Breast epithelium (tissue), 4 donors: ENCODE measurements at regions not wholly inside any gene's neighbourhood (a gene's known extent, or its start where the extent isn't known, plus 50 kb on each side); places are given as distances from the start of the nearest gene placed in this dataset.
A peak's percentile ranks its signal among the peaks of the same experiment; 100 is the strongest.

Source experiments
- DNase-seq, 2 donors: peaks; one replicate each; pipeline ENCODE4 v3.0.0-alpha.2; 2019; ENCODE audit warnings: low spot score in 2 of 2
- H3K27ac ChIP-seq, 2 donors: fragments of 200-600 bp; sonication (generic) in 1 of 2; one replicate each; pipeline ENCODE4 v1.5.1; 2016 to 2019; ENCODE audit warnings: mild to moderate bottlenecking in 1 of 2
- H3K27me3 ChIP-seq, 2 donors: fragments of 200-600 bp; sonication (generic) in 1 of 2; one replicate each; pipeline versions ENCODE4 v1.5.1 to v1.6.0; 2017 to 2019; ENCODE audit warnings: control low read depth in 1 of 2, mild to moderate bottlenecking in 1 of 2
- H3K36me3 ChIP-seq: fragments of 200-600 bp; one replicate; pipeline ENCODE4 v1.5.1; 2019
- H3K4me1 ChIP-seq, 2 donors: fragments of 200-600 bp; sonication (generic); one replicate each; pipeline ENCODE4 v1.5.1; 2016 to 2019; ENCODE audit warnings: control low read depth in 1 of 2
- H3K4me3 ChIP-seq, 3 donors: fragments of 200-600 bp; sonication (generic); 1 replicate in 2 of 3; 2 replicates in 1 of 3; pipeline ENCODE4 v1.5.1; 2016 to 2019; ENCODE audit warnings: mild to moderate bottlenecking in 3 of 3, moderate library complexity in 2 of 3
- H3K9me3 ChIP-seq, 2 donors: fragments of 200-600 bp; sonication (generic) in 1 of 2; one replicate each; pipeline ENCODE4 v1.5.1; 2016 to 2019; ENCODE audit warnings: control low read depth in 1 of 2
- POLR2A ChIP-seq: fragments of 450-650 bp; IDR thresholded peaks from one replicate; pipeline ENCODE4 v1.6.1; 2016; ENCODE audit warnings: antibody characterized with exemption, mild to moderate bottlenecking, moderate library complexity
- POLR2AphosphoS5 ChIP-seq, 3 donors: sonication (generic); formaldehyde crosslinking; IDR thresholded peaks; one replicate each; pipeline ENCODE4 v1.6.1; 2017; ENCODE audit warnings: antibody characterized with exemption in 3 of 3
- intact Hi-C: fragments of 100-400 bp; cut with DNase I; formaldehyde crosslinking; loops from one replicate; pipeline ENCODE4 v1.15.1; 2023; ENCODE audit warnings: low total_unique reads
- TF ChIP-seq, protein P1 (sequence below), 3 donors: fragments of 450-650 bp; IDR thresholded peaks; one replicate each; pipeline ENCODE4 v1.5.1; 2016 to 2017; ENCODE audit warnings: antibody characterized with exemption in 3 of 3, mild to moderate bottlenecking in 3 of 3, moderate library complexity in 3 of 3

DNA sequence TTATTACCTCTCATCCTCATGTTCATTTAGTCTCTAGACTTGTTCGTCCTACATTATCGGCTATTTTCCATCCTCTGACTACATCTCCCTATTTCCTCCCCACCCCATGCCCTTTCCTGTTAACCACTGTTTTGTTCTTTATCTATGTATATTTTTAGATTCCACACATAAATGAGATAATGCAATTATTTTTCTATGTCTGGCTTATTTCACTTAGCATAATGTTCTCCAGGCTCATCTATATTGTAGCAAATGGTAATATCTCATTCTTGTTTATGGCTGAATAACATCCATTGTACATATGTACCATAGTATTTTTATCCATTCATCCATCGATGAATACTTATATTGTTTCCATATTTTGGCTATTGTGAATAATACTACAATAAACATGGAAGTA is 84.6 kb upstream of the PTPRR start:
- no peak overlapping the region for H3K4me3 ChIP-seq
- no peaks in the 10 kb centered on the region for H3K9me3 ChIP-seq
- DNase-seq, result no peak
- intact Hi-C loops, result no loop called here
- no peak overlapping the region for H3K27ac ChIP-seq
- H3K36me3 ChIP-seq, result no peaks in the 10 kb centered on the region
- H3K4me1 ChIP-seq, result no peaks in the 10 kb centered on the region
- H3K27me3 ChIP-seq, result no peaks in the 10 kb centered on the region
- TF ChIP-seq POLR2A, result no peak
- TF ChIP-seq, protein P1, sequence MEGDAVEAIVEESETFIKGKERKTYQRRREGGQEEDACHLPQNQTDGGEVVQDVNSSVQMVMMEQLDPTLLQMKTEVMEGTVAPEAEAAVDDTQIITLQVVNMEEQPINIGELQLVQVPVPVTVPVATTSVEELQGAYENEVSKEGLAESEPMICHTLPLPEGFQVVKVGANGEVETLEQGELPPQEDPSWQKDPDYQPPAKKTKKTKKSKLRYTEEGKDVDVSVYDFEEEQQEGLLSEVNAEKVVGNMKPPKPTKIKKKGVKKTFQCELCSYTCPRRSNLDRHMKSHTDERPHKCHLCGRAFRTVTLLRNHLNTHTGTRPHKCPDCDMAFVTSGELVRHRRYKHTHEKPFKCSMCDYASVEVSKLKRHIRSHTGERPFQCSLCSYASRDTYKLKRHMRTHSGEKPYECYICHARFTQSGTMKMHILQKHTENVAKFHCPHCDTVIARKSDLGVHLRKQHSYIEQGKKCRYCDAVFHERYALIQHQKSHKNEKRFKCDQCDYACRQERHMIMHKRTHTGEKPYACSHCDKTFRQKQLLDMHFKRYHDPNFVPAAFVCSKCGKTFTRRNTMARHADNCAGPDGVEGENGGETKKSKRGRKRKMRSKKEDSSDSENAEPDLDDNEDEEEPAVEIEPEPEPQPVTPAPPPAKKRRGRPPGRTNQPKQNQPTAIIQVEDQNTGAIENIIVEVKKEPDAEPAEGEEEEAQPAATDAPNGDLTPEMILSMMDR (IDR thresholded peaks at IDR 0.05), result no peak
- no peak for TF ChIP-seq POLR2AphosphoS5 (IDR thresholded peaks at IDR 0.05)

DNA sequence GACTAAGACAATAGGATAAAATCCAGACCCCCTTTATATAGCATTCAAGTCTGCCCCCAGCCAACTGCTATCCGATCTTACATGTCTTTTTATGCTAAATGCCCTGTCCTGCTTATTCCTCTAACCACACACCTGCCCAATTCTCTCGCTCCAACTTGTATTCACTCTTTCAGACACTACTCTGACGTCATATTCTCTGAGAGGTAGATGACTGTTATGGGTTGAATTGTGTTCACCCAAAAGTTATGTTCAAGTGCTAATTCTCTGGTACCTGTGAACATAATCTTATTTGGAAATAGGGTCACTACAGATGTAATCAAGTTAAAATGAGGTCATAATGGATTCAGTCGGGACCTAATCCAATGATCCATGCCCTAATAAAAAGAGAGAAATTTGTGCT is 84.0 kb upstream of the PTPRR start:
- TF ChIP-seq POLR2AphosphoS5 (IDR thresholded peaks at IDR 0.05) (no peak), POLR2A (no peak)
- no peaks in the 10 kb centered on the region for H3K27me3 ChIP-seq
- H3K4me3 ChIP-seq, result no peak overlapping the region
- H3K27ac ChIP-seq, result no peak overlapping the region
- no peaks in the 10 kb centered on the region for H3K9me3 ChIP-seq
- no peaks in the 10 kb centered on the region for H3K36me3 ChIP-seq
- DNase-seq, result no peak
- H3K4me1 ChIP-seq, result no peaks in the 10 kb centered on the region
- intact Hi-C loops, result no loop called here

DNA sequence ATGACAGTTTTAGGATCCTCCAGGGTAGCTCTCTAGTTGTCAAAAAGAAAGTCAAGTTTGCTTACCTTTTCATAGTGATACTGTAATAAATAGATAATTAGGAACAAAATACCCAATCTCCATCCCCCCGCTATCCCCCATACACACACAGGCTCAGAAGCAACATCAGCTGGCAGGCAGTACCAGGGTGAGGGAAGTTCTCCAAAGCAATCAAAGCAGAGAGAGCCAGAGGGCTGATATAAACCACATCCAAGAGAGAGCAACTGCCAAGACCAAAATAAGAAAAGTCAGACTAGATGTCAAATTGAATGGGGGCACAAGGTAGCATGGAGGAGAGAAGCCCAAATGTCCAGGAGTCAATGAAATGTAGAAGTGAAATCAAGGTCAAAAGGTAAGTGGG is 80.2 kb upstream of the PTPRR start:
- Histone ChIP-seq H3K27ac (no peak overlapping the region), H3K36me3 (no peaks in the 10 kb centered on the region), H3K4me3 (no peak overlapping the region), H3K9me3 (no peaks in the 10 kb centered on the region), H3K4me1 (no peaks in the 10 kb centered on the region), H3K27me3 (no peaks in the 10 kb centered on the region)
- TF ChIP-seq POLR2AphosphoS5 (IDR thresholded peaks at IDR 0.05), result no peak
- TF ChIP-seq POLR2A, result no peak
- TF ChIP-seq, protein P1 (IDR thresholded peaks at IDR 0.05), result no peak
- intact Hi-C loops, result no loop called here
- no peak for DNase-seq

GRCh38 chr12:71000255-71000654 is 79.7 kb upstream of the PTPRR start:
- no peaks in the 10 kb centered on the region for H3K27me3 ChIP-seq
- no peaks in the 10 kb centered on the region for H3K36me3 ChIP-seq
- H3K4me3 ChIP-seq, result no peak overlapping the region
- intact Hi-C loops, result no loop called here
- H3K4me1 ChIP-seq, result no peaks in the 10 kb centered on the region
- TF ChIP-seq, protein P1 (IDR thresholded peaks at IDR 0.05), result no peak
- no peak for TF ChIP-seq POLR2AphosphoS5 (IDR thresholded peaks at IDR 0.05)
- no peaks in the 10 kb centered on the region for H3K9me3 ChIP-seq
- DNase-seq, result no peak
- no peak overlapping the region for H3K27ac ChIP-seq

DNA sequence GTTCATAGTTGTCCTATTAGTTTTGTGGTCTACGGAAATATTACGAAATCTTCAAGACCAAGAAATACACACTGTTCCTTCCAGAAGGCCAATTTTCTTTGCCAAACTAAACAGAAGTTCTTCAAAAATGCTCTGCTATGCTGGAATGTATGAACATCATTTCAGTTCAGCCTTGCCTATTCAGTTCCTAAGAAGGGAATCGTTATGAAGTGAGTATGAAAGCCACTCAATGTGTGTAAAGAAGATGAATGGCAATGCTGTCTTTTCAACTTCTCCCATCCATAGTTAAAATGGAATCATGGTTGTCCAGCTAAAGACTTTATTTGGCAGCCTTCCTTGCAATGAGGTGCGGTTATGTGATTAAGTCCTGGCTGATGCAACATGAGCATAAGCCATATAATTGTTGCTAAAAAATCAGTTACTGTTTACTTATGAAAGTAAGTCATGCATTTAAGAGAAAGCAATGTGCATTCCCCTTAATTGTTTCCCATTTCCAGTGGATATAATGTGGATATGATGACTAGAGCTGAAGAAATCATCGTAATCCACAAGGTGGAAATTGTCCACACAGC is 73.8 kb upstream of the PTPRR start:
- Histone ChIP-seq H3K4me3 (no peak overlapping the region), H3K27me3 (no peaks in the 10 kb centered on the region), H3K27ac (peak overlapping the region; percentile 79 to 80), H3K36me3 (no peaks in the 10 kb centered on the region), H3K9me3 (no peaks in the 10 kb centered on the region), H3K4me1 (peaks cover 0 to 5% of the 10 kb centered on the region in 2 donors)
- no peak for DNase-seq
- intact Hi-C loops, result no loop called here
- TF ChIP-seq, protein P1 (IDR thresholded peaks at IDR 0.05), result no peak
- TF ChIP-seq POLR2A, result no peak
- TF ChIP-seq POLR2AphosphoS5 (IDR thresholded peaks at IDR 0.05), result peak in 2 of 3 donors; percentile 57 to 58

DNA sequence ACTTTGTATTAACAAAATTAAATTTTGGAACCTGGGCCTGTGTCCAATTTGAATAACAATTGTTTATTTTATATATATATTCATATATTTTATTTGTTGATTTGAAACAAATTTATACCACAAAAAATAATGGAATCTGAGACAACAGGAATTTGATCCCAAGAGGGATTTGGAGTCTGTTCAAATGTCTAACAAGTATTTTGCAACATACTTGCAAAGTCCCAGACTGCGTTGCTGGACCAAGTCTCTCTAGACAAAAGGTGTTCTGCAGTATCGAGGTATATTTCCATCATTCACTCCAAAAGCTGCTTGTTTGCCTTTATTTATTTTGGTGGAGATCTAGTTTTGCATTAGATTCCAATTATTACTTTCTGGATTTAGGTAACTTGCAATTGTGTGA is 68.7 kb upstream of the PTPRR start:
- TF ChIP-seq POLR2AphosphoS5 (IDR thresholded peaks at IDR 0.05) (no peak), POLR2A (no peak)
- TF ChIP-seq, protein P1 (IDR thresholded peaks at IDR 0.05), result no peak
- H3K4me1 ChIP-seq, result peaks cover 0 to under 1% of the 10 kb centered on the region in 2 donors
- intact Hi-C loops, result no loop called here
- H3K27ac ChIP-seq, result no peak overlapping the region
- no peak for DNase-seq
- no peaks in the 10 kb centered on the region for H3K9me3 ChIP-seq
- no peaks in the 10 kb centered on the region for H3K36me3 ChIP-seq
- H3K27me3 ChIP-seq, result no peaks in the 10 kb centered on the region
- H3K4me3 ChIP-seq, result no peak overlapping the region
